Activated T-cell treated with anti-CD3 and anti-CD28 coated beads for 1 hour (primary cell): ENCODE measurements at regions not wholly inside any gene's neighbourhood (a gene's known extent, or its start where the extent isn't known, plus 50 kb on each side); places are given as distances from the start of the nearest gene placed in this dataset.
"Not testable (repeated sequence)": the region's sequence is repeated elsewhere in the genome, so short reads cannot be mapped to it uniquely, and the experiment has no call there.

Source experiments
- DNase-seq: peaks from one replicate; pipeline ENCODE4 v3.0.0-alpha.2; 2020; ENCODE audit warnings: low read depth

- not testable (repeated sequence) for DNase-seq
Observed at GRCh38 chr2:132318481-132318880, 98.1 kb upstream of the GPR39 start.

GRCh38 chr2:132324005-132324404 is 92.6 kb upstream of the GPR39 start:
- DNase-seq = not testable (repeated sequence)

GRCh38 chr2:132332345-132333033 is 84.1 kb upstream of the GPR39 start:
- not testable (repeated sequence) for DNase-seq

GRCh38 chr2:132337135-132337534 is 79.5 kb upstream of the GPR39 start:
- DNase-seq = not testable (repeated sequence)

GRCh38 chr2:132337844-132338243 is 78.8 kb upstream of the GPR39 start:
- not testable (repeated sequence) for DNase-seq

GRCh38 chr2:132347041-132347780 is 69.4 kb upstream of the GPR39 start:
- not testable (repeated sequence) for DNase-seq

GRCh38 chr2:132349092-132349687 is 67.4 kb upstream of the GPR39 start:
- DNase-seq = not testable (repeated sequence)

GRCh38 chr2:132351668-132352067 is 64.9 kb upstream of the GPR39 start:
- DNase-seq = not testable (repeated sequence)

GRCh38 chr2:132352481-132353001 is 64.1 kb upstream of the GPR39 start:
- DNase-seq = not testable (repeated sequence)

- DNase-seq = not testable (repeated sequence)
Observed at GRCh38 chr2:132353380-132353779, 63.2 kb upstream of the GPR39 start.

- not testable (repeated sequence) for DNase-seq
Observed at GRCh38 chr2:132360964-132361363, 55.6 kb upstream of the GPR39 start.

GRCh38 chr2:132361498-132361897 is 55.1 kb upstream of the GPR39 start:
- not testable (repeated sequence) for DNase-seq

- not testable (repeated sequence) for DNase-seq
Observed at GRCh38 chr2:132363352-132363751, 53.3 kb upstream of the GPR39 start.

- DNase-seq = not testable (repeated sequence)
Observed at GRCh38 chr2:132365963-132366362, 50.6 kb upstream of the GPR39 start.

GRCh38 chr2:132366421-132367180 is 50.0 kb upstream of the GPR39 start:
- DNase-seq = no peak
